ENCODE measurements at regions not wholly inside any gene's neighbourhood (a gene's known extent, or its start where the extent isn't known, plus 50 kb on each side); places are given as distances from the start of the nearest gene placed in this dataset.

DNA sequence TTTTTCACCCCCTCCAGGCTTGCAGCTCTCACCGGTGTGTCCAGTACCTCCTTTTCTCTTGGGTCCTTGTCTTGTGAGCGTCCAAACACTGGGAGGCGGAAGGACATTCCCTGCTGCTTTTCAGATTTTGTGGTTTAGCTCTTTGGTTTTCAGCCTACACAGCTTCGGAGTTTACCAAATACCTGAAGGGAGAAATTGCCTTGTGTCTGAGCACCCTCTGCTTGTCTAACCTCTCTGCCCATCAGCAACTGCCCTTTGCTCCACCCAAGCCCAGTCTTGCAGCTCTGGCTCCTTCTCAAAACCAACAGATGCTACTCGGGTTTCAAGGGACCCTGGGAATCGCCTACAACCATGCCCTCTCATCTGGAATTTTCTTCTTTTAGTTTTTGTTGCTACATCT lies 519.1 kb upstream of the IGFBP3 start:
- TF ChIP-seq, protein P1, sequence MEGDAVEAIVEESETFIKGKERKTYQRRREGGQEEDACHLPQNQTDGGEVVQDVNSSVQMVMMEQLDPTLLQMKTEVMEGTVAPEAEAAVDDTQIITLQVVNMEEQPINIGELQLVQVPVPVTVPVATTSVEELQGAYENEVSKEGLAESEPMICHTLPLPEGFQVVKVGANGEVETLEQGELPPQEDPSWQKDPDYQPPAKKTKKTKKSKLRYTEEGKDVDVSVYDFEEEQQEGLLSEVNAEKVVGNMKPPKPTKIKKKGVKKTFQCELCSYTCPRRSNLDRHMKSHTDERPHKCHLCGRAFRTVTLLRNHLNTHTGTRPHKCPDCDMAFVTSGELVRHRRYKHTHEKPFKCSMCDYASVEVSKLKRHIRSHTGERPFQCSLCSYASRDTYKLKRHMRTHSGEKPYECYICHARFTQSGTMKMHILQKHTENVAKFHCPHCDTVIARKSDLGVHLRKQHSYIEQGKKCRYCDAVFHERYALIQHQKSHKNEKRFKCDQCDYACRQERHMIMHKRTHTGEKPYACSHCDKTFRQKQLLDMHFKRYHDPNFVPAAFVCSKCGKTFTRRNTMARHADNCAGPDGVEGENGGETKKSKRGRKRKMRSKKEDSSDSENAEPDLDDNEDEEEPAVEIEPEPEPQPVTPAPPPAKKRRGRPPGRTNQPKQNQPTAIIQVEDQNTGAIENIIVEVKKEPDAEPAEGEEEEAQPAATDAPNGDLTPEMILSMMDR (IDR thresholded peaks at IDR 0.05; ENCODE audit: extremely low read depth, missing control alignments): no peak
- no peak for DNase-seq (ENCODE audit: low spot score)

DNA sequence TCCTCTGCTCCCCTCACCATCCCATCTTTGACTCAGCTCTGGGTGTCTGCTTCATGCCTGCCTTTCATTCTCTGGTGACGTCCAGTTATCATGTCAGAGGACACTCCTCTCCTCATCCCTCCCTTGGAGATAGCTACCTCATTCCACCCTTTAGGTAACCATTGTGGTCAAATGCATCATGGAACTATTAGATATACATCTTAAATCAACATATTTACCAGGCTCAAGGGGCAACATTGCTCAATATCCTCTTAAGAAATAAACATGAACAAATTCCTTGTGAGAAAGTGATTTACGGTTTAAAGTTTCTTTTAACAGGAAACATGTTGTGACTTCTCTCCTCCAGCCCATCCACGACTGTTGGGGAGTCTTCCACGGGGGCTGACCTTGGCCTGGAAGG lies 511.6 kb upstream of the IGFBP3 start:
- DNase-seq (ENCODE audit: low spot score): no peak
- TF ChIP-seq, protein P1 (IDR thresholded peaks at IDR 0.05; ENCODE audit: extremely low read depth, missing control alignments): no peak

DNA sequence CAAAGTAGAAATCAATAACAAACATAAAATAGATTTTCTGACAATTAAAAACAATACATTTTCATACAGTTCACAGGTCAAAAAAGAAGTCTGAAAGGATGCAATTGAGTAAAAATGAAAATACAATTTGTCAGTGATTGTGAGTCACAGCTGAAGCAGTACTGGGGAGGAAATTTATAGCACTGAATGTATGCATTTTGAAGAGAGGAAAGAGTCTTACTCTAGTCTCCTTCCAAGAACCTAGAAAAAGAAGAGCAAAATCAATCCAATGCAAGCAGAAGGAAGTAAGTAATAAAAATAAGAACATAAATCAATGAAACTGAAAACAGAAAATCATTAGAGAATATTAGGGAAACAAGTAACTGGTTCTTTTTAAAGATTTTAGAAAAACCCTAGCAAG lies 507.2 kb upstream of the IGFBP3 start:
- DNase-seq (ENCODE audit: low spot score): no peak
- TF ChIP-seq, protein P1 (IDR thresholded peaks at IDR 0.05; ENCODE audit: extremely low read depth, missing control alignments): no peak

DNA sequence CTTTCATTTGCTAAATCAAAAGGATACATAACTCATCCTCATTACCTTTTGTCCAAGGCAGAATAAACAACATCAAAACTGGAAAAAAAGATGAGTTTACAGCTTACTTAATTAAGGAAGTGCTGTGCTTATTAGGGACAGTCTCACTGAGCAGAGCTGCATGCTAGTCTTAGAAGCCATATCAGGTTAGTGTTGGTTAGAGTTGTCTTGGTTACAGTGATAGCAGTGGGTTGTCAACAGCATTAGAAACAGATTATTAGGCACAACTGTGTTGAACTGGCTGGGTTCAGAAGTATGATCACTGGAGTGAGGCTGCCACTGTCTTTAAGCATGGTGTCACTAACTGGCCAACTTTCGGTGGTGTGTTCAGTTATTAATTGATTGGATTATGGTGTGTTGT lies 503.9 kb upstream of the IGFBP3 start:
- no peak for DNase-seq (ENCODE audit: low spot score)
- TF ChIP-seq, protein P1 (IDR thresholded peaks at IDR 0.05; ENCODE audit: extremely low read depth, missing control alignments): no peak

DNA sequence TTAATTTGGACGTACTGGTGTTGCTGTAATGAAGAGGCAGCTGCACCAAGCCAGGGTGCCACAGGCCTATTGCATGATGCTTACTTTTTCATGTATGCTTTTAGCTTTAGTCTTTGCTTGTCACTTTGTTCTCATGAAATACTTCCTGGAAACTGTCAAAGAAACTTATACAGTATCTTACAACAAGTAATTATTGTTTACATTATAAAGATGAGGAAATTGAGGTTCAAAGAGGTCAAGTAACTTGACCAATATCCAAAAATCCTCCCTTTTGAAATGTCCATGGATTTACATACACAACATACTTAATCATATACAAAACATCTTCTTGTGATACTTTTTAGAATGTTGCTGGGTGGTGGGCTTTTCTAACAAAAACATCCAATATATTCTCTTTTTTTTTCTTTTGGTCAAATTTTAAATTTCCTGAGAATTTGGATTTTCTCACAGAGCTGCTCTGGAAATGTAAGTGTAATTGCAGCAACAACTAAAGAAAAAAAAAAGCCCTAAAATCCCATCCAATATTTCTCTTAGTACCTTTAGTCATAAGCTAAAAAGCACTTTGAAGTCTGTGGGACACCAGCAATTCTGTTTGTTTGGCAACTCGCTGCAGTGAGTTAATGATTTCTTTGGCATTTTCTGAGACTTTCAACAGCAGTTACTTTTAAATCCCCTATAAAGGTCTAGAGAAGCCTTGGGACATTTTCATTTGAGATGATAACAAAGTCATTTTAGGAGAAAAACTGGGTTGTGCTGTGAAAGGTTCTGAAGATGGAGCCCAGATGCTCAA lies 500.6 kb upstream of the IGFBP3 start:
- no peak for DNase-seq (ENCODE audit: low spot score)
- TF ChIP-seq, protein P1 (IDR thresholded peaks at IDR 0.05; ENCODE audit: extremely low read depth, missing control alignments): no peak

DNA sequence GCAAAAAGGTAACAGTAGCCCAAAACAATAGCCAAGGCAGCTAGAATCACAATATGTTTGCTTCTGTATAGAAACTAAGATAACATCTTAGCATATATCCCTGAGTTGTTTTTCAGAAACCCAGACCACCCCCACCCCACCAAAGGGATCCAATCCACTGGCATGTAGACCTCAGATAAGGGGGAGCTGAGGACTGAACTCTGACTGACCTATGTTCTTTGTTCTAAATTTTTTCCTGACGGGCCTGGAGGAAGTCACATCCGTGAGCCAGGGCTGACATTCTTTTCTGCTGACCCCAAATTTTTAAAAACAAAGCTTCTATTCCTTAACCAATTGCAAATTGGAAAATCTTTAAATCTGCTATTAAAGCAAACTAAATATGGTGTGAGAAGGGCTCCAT lies 493.9 kb upstream of the IGFBP3 start:
- no peak for DNase-seq (ENCODE audit: low spot score)
- TF ChIP-seq, protein P1 (IDR thresholded peaks at IDR 0.05; ENCODE audit: extremely low read depth, missing control alignments): no peak

DNA sequence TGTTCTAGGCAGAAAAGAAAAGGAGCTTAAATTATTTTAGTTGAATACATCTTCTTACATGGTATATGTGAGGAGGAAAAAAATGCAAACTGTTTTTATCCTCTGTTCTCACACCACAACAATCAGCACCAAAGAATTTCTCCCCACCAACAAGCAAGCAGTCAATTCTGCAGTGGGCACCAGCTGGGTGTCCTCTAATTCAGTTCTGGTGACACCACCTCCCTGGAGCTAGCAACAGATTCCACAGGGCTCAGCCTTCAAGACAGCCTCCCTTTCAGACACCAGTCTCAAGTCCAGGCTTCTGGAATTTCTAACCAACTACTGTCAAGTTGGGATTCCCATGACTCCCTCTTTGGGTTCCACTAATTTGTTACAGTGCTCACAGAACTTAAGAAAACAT lies 490.2 kb upstream of the IGFBP3 start:
- TF ChIP-seq, protein P1 (IDR thresholded peaks at IDR 0.05; ENCODE audit: extremely low read depth, missing control alignments): no peak
- DNase-seq (ENCODE audit: low spot score): no peak
